Ishikawa (cell line): ENCODE measurements at regions not wholly inside any gene's neighbourhood (a gene's known extent, or its start where the extent isn't known, plus 50 kb on each side); places are given as distances from the start of the nearest gene placed in this dataset.

Source experiments
- CEBPB ChIP-seq: IDR thresholded peaks from 2 replicates; pipeline ENCODE4 v1.6.1; 2012
- CREB1 ChIP-seq: IDR thresholded peaks from 2 replicates; pipeline ENCODE4 v1.6.1; 2012; ENCODE audit warnings: low read depth
- EGR1 ChIP-seq: IDR thresholded peaks from 2 replicates; pipeline ENCODE4 v1.6.1; 2012
- EP300 ChIP-seq: IDR thresholded peaks from 2 replicates; pipeline ENCODE4 v1.6.1; 2012; ENCODE audit warnings: borderline replicate concordance
- FOXM1 ChIP-seq: IDR thresholded peaks from 2 replicates; pipeline ENCODE4 v1.6.1; 2012; ENCODE audit warnings: low read depth, borderline replicate concordance
- MAX ChIP-seq: IDR thresholded peaks from 2 replicates; pipeline ENCODE4 v1.6.1; 2012
- NFIC ChIP-seq: IDR thresholded peaks from 2 replicates; pipeline ENCODE4 v1.6.1; 2012
- RAD21 ChIP-seq: IDR thresholded peaks from 2 replicates; pipeline ENCODE4 v1.6.1; 2012; ENCODE audit warnings: low read depth
- REST ChIP-seq: IDR thresholded peaks from 2 replicates; pipeline ENCODE4 v1.6.1; 2012; ENCODE audit warnings: low read depth, mild to moderate bottlenecking
- TAF1 ChIP-seq: IDR thresholded peaks from 2 replicates; pipeline ENCODE4 v1.6.1; 2012; ENCODE audit warnings: low read depth, mild to moderate bottlenecking
- TCF12 ChIP-seq: IDR thresholded peaks from 2 replicates; pipeline ENCODE4 v1.6.1; 2012; ENCODE audit warnings: low read depth
- TEAD4 ChIP-seq: IDR thresholded peaks from 2 replicates; pipeline ENCODE4 v1.6.1; 2012
- USF1 ChIP-seq: IDR thresholded peaks from 2 replicates; pipeline ENCODE4 v1.6.1; 2012
- YY1 ChIP-seq: IDR thresholded peaks from 2 replicates; pipeline ENCODE4 v1.6.1; 2012; ENCODE audit warnings: low read depth
- ZBTB7A ChIP-seq: IDR thresholded peaks from 2 replicates; pipeline ENCODE4 v1.6.1; 2012; ENCODE audit warnings: low read depth

GRCh38 chr13:97768134-97768533 is 185.3 kb upstream of the IPO5 start:
- TF ChIP-seq FOXM1, result no peak
- TF ChIP-seq REST, result no peak
- no peak for TF ChIP-seq TCF12
- TF ChIP-seq USF1, result no peak

GRCh38 chr13:97780486-97780885 is 173.0 kb upstream of the IPO5 start:
- TF ChIP-seq TEAD4 (no peak), EP300 (no peak), RAD21 (no peak), REST (no peak), YY1 (no peak), ZBTB7A (no peak), TAF1 (no peak), USF1 (no peak), CEBPB (no peak), MAX (no peak), CREB1 (no peak)

- TF ChIP-seq REST, result no peak
- TF ChIP-seq ZBTB7A, result no peak
- TF ChIP-seq CEBPB, result no peak
- TF ChIP-seq MAX, result no peak
- no peak for TF ChIP-seq USF1
- TF ChIP-seq EP300, result no peak
- TF ChIP-seq TCF12, result no peak
- no peak for TF ChIP-seq CREB1
- TF ChIP-seq FOXM1, result no peak
- TF ChIP-seq TAF1, result no peak
- TF ChIP-seq NFIC, result no peak
- no peak for TF ChIP-seq RAD21
- TF ChIP-seq YY1, result no peak
- no peak for TF ChIP-seq EGR1
- TF ChIP-seq TEAD4, result no peak
Measured at GRCh38 chr13:97781891-97782305, 171.6 kb upstream of the IPO5 start.

GRCh38 chr13:97786510-97786909 is 167.0 kb upstream of the IPO5 start:
- no peak for TF ChIP-seq EGR1
- TF ChIP-seq RAD21, result no peak
- no peak for TF ChIP-seq MAX
- TF ChIP-seq CEBPB, result no peak
- TF ChIP-seq USF1, result no peak
- TF ChIP-seq FOXM1, result no peak
- TF ChIP-seq TAF1, result no peak
- no peak for TF ChIP-seq NFIC
